DMS 273 treated with DMSO at 0.1 percent for 48 hours (cell line): ENCODE measurements at regions not wholly inside any gene's neighbourhood (a gene's known extent, or its start where the extent isn't known, plus 50 kb on each side); places are given as distances from the start of the nearest gene placed in this dataset.
"Not testable (repeated sequence)": the region's sequence is repeated elsewhere in the genome, so short reads cannot be mapped to it uniquely, and the experiment has no call there.

Experiments
- DNase-seq: peaks from one replicate; lab custom pipeline; 2025; lab: John Stamatoyannopoulos, UW

GRCh38 chr10:32217216-32217615, 129.7 kb downstream of the EPC1 start:
- no peak for DNase-seq

GRCh38 chr10:32213838-32214237, 133.1 kb downstream of the EPC1 start:
- DNase-seq: not testable (repeated sequence)

- DNase-seq: no peak
Observed at GRCh38 chr10:32211046-32211363, 136.0 kb downstream of the EPC1 start.

- no peak for DNase-seq
Observed at GRCh38 chr10:32210306-32211045, 136.5 kb downstream of the EPC1 start.

- DNase-seq: not testable (repeated sequence)
Observed at GRCh38 chr10:32208005-32208404, 139.0 kb downstream of the EPC1 start.

- no peak for DNase-seq
Observed at GRCh38 chr10:32207544-32207943, 139.4 kb downstream of the EPC1 start.

- DNase-seq: no peak
Observed at GRCh38 chr10:32205670-32206069, 141.3 kb downstream of the EPC1 start.

- no peak for DNase-seq
Observed at GRCh38 chr10:32204606-32205005, 142.4 kb downstream of the EPC1 start.

GRCh38 chr10:32199714-32200394, 143.6 kb upstream of the KIF5B start:
- DNase-seq: no peak

- no peak for DNase-seq
Observed at GRCh38 chr10:32197423-32197822, 141.2 kb upstream of the KIF5B start.

- DNase-seq: no peak
Observed at GRCh38 chr10:32190890-32191491, 134.8 kb upstream of the KIF5B start.

GRCh38 chr10:32189400-32190084, 133.3 kb upstream of the KIF5B start:
- no peak for DNase-seq

GRCh38 chr10:32188601-32189000, 132.4 kb upstream of the KIF5B start:
- not testable (repeated sequence) for DNase-seq

GRCh38 chr10:32187686-32188085, 131.5 kb upstream of the KIF5B start:
- no peak for DNase-seq

GRCh38 chr10:32183652-32184051, 127.4 kb upstream of the KIF5B start:
- not testable (repeated sequence) for DNase-seq

- no peak for DNase-seq
Observed at GRCh38 chr10:32182476-32182875, 126.3 kb upstream of the KIF5B start.

GRCh38 chr10:32180390-32181280, 124.4 kb upstream of the KIF5B start:
- no peak for DNase-seq

GRCh38 chr10:32179836-32180235, 123.6 kb upstream of the KIF5B start:
- DNase-seq: no peak

- not testable (repeated sequence) for DNase-seq
Observed at GRCh38 chr10:32177594-32177993, 121.4 kb upstream of the KIF5B start.

- DNase-seq: no peak
Observed at GRCh38 chr10:32175629-32176028, 119.4 kb upstream of the KIF5B start.

- no peak for DNase-seq
Observed at GRCh38 chr10:32174349-32174893, 118.2 kb upstream of the KIF5B start.
